NCI-H146 treated with DMSO at 0.1 percent for 48 hours (cell line): ENCODE measurements at regions not wholly inside any gene's neighbourhood (a gene's known extent, or its start where the extent isn't known, plus 50 kb on each side); places are given as distances from the start of the nearest gene placed in this dataset.
A peak's percentile ranks its signal among the peaks of the same experiment; 100 is the strongest.

Source experiments
- DNase-seq: peaks from one replicate; lab custom pipeline; 2025; ENCODE audit not compliant: unreplicated experiment; lab: John Stamatoyannopoulos, UW

DNA sequence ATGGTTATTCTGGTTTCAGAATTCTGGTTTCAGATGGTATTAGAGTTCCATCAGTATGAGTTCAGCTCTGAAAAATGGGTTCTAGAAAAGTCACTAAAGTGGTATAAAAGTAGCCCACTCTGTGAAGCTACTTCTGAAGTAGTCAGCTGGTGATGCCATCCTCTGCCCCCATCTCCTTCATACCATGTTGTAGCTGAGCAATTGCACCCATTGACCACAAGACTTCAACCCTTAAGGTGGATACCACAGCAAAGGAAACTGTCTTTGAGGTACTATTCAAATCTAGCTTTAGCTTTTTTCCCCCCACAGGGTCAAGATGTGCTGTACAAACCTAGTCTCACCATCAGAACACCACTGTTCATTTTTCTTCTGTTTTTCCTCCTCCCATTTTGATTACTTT, 444.9 kb downstream of the DMAC1 start:
- DNase-seq = no peak

DNA sequence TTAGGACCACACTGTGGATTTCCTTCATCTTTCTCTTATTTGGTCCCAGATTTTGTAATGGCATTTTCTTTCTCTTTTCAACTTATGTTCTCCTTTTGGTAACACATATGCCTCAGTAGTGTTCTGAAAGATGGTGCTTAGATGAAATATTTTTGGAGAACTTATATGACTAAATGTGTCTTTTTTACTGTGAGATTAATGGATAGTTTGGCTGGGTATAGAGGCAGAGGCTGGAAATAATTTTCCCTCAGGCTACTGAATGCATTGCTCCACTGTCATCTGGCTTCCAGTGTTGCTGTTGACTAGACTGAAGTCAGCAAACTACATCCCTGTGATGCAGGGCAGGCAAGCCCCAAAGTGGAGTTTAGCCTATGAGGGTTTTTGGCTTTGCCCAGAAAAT, 450.9 kb downstream of the DMAC1 start:
- no peak for DNase-seq

DNA sequence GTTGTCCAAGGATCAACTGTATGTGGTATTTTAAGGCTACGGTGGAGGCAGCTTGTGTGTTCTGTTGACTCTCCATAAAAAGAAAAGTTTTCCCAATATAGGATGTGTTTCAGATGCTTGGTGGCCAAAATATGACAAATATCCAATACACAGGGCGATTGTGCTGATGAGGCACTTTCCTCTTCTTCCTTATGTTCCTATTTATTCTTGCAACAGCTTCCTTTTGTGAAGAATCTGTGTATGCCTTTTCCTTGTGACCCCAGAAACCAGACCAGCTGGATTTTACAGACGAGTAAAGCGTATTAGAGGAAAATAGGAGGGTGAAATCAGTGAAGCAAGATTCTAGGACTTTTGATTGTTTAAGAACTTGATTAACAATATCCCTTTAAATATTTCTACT, 452.0 kb downstream of the DMAC1 start:
- no peak for DNase-seq

DNA sequence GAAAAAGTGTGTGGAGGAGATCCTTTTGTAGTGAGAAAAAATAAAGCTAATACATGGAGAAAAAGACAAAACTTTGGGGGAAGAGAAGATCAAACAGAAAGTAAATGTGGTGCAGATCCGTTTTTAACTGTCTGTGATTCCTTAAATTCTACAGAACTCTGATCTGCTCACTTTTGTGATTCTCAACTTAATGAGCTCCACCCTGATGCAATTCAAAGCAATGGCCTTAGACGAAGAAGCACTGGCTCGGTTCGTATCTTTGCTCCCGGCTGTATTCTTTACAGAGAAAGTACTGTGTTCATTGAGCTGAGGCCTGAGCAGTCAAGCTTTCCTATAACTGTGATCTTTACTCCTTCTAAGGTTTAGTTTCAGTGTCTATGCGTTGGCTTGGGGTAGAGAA, 453.4 kb downstream of the DMAC1 start:
- DNase-seq = no peak

DNA sequence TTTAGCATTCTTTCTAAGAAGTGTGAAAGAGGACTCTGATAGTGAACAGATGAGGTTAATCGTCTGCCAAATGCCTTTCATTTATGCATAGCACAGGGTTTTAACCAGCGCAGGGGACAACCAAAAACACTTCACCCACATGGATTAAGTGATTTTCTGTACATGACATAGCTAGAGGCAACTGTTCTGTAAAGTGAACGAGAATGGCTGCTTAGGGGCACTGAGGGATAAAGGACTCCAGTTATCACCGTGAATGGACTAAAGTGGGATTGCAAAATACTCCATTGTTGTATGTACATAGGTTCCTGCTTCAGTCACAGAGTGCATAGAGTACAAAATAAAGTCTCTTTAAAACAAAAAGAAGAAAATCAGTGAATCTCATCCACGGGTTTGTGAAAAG, 456.8 kb downstream of the DMAC1 start:
- DNase-seq = no peak

DNA sequence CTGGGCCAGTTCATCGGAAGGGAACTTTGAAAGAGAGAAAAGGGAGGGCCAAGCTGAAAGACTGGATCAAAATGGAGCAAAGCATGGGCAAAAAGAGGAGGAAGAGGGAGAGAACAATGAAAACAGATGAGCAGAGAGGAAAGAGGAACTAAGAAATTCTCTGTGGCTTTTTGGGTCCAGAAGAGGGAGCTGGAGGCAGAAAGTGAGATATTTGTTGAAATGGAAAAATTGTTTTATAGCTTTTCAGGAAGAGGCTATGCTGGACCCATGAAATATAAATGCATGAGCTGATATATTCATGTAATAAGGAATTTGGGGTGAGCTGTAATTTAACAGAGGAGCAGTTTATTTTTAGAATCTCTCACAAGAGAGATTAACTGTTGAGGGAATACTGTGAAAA, 457.3 kb downstream of the DMAC1 start:
- DNase-seq = no peak

DNA sequence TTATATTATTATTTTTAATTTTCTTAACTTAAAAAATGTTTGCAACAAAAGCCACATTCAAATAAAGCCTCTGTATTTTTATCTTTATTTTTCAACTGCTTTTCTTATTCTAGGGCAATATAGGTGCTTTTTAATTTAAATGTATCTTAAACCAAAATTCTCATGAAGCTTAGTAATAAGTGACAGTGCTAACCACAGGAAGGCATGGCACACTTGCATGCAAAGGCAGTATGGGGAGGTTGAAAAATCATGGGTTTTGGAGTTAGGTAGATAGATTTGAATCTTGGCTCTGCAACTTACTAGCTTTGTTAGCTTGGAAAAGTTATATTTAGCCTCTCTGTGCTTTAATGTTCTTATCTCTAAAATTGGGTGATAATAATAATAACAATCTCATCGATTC, 458.0 kb downstream of the DMAC1 start:
- no peak for DNase-seq

DNA sequence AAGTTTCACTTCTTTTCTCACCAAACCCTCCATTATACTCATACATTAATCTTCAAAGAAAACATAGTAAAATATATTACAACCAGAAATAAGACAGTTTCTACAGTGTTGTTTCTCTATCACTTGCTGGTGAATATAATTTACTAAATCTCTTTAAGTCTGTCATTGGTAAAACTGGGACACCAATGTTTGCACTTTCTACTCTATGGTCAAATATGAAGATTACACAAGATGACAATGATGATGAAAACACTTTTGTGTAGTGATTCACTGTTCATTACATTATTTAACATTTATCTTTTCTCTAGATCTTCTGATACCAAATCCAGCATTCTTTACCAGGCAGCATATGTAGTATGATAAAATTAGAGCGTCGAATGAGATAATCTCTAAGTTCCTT, 459.1 kb downstream of the DMAC1 start:
- DNase-seq = no peak

DNA sequence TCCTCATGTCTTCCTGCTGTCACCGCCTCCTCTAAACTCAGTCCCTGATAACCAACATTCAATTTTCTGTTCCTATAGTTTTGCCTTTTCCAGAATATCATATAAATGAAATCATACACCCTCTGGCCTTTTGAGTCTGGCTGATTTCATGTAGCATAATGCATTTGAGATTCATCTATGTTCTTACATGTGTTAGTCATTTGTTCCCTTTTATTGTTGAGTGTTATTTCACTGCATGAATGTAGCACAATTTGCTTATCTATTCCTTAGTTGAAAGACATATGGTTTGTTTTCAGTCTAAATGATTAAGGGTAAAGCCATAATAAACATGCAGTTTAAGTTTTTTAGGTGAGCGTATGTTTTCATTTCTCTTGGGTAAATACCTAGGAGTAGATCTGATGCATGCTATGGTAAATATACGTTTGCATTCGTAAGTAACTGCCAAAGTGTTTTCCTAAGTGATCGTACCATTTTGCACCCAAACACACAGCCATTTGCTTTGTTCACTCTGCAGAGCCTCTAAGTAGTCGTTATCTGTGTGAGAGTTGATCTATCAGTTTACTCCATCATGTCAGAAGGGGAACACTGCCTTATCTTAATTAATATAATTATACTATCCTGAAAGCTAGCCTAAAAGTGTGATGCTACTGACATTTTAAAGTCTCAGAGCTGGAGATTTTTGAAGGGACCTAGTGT, 460.8 kb downstream of the DMAC1 start:
- no peak for DNase-seq

DNA sequence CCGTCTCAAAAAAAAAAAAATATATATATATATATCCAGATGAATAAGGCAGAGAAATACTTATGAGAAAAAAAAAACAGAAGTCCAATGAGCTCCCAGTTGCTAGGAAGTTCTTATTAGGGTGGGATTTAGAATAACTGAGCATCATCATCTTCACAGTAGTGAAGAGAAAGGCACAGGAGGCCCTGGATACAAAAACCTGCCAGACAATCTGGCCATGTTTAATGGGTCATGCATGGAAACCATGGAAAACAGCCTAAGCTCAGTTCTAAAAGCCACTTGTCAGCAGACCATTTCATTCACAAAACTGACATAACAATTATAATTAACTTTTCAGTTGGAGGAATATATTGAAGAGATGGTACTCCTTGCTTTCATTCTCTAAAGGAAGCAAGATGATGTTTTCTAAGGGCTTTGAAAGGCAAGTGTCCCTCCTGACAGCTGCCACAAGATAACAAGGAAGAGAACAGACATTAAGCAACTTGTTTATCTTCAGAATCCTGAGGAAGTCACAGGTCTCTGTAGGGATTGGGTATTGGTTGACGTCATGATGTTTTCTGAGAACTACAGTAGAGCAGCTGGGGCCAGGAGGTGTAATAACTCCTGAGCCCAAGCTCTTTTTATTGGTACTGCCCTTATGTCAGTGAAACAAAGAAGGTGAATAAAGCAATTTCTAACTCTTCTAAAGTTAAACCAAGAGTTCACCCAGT, 463.1 kb downstream of the DMAC1 start:
- DNase-seq = peak; percentile 43

DNA sequence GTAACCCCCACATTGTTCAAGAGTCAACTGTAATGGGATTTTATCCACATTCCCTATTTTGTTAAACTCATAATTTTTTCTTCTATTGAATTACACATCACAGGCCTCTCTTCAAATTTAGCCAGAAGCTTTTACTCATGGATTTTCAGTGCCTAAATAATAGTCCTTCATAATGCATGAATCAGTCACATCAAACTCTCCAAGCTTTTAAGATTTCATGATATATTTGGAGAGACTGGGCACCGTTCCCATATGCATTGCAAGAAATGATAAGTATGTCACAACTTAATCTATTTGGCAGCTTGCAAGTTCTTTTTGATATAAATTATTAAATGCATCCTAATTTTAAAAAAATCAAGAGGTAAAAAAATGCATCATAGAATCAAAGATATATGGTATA, 465.9 kb downstream of the DMAC1 start:
- no peak for DNase-seq

DNA sequence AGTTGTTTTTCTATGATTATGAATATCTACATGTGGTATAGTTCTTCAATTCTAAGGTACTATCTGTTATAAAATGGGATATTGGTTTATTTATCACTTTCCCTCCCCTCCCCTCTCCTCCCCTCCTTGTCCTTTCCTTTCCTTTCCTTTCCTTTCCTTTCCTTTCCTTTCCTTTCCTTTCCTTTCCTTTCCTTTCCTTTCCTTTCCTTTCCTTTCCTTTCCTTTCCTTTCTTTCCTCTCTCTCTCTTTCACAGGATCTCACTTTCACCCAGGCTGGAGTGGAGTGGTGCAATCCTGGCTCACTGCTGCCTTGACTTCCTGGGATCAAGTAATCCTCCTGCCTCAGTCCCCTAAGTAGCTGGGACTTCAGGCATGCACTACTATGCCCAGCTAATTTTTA, 466.8 kb downstream of the DMAC1 start:
- no peak for DNase-seq

DNA sequence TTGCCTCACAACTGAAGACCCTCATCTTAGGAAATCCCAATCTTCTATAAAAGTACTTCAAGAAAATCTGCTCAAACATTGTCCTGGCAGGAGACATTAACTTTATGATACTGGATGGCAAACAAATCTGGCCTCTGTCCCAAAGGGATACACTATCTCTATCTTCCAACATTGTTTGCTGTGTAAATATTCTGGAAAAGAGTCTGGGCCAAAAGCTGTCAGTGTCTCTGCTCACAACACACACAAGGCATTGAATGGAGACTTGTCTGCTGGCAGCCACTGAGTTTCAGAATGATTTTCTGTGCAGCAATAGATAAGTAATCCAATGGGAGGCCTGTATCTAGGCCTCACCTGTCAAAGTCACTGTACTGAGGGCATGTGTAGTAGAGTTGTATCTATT, 471.1 kb downstream of the DMAC1 start:
- no peak for DNase-seq

DNA sequence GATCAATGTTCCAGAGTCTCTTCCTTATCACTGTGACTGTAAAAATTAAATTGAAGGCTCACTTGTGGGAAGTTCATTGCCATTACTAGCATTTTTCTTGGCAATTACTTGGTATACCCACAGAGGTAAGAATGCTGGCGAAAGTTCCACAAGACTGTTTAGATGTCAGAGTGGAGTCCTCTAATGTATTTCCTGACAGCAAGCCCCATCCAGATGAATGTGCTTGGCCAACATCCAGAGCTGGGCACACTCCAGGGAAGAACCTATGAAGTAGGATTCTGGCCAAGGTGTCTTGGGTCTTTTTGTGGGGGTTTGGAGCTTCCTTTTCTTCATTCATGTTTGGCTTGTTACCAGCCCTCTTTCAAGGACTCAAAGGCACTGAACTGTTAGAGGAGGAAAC, 473.6 kb downstream of the DMAC1 start:
- no peak for DNase-seq

DNA sequence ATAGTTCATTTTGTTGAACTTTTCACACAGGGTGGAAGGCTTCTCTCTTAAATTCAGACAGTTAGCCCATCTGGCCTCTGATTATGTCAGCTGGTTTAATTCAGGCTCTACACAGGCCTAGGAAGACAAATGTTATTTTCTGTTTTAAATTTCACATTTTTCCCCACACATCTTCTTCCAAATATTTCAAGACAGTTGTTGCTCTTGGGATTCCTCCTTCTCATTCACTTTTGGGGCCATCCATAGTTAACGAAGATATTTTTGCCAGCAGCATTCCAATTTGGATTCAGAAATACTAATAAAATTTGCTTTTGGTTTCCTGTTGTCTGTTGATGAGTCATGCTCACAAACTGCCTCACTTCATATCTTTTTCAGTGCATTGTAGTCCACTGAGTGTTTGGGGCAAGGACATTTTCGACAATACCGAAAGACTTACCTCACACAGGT, 475.4 kb downstream of the DMAC1 start:
- no peak for DNase-seq

DNA sequence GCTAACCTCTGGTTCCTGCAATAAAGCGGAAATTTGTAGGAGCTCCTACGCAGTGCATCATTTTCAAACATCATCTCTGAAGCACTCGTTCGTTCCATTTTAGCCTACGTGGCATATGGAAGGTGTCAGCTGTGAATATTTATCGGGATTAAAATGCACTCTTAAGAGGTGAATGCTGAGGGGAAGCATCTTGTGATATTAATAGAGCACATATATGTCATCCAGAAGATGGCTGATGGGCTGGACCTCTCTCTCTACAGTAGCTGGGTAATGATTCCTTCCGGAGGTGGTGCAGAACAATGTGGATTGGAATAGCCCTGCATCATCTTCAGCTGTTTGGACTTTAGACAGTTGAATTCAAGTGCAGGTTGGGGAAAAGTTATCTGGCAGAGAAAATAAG, 478.7 kb downstream of the DMAC1 start:
- no peak for DNase-seq

DNA sequence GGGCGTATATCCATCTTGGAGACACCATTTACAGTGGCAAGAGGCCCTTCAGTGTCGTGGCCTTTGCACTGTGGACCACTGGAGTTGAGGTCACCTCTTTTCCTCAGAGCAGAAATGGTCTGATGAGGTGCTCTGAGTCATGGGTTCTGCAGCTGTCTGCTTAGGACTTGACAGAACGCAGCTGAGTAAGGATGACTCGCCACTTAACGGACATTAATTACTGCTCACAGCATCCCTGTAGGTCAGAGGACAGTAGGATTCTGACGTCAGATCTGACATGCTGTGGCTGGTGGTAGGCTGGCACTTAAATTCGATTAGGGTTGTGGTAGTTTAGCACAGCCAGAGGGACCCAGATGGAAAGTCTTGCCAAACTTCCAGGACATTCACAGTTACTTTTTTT, 479.4 kb downstream of the DMAC1 start:
- peak; percentile 67 for DNase-seq

DNA sequence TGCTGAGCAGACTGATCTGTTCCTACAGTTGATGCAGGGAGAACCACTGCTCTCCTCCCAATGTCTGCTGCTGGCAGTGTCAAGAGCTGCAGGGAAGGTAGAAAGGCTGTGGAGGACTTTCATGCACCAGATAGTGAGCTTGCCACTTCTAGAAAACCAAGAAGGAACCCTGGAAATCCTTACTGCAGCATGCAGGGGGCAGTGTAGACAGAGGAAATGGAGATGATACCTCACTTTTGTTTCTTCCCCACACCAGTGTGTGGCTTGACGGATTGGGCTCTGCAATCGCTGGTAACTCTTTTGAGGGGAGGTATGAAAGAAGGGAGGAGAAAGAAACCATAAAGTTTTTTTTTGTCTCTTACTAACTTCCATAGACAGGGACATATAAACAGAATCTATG, 480.7 kb downstream of the DMAC1 start:
- no peak for DNase-seq

DNA sequence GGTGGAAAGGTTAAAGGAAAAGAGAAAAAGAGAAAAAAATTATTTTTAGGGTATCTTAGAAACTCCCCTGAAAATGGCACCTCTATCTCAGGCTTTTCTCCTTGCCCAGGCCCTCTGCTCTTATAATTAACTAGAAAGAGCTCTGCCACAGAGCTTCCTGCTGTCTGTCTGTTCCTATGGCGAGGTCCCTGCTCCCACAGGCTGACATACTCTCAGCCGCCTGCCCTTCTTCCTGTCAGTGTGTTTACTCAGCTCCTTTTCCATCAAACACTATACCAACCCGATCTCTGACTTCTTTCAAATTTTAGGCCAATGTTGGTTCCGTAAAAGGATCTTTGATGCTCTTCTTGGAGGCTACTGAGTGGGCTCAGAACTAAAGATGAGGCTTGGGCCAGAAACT, 482.6 kb downstream of the DMAC1 start:
- DNase-seq = peak; percentile 29

DNA sequence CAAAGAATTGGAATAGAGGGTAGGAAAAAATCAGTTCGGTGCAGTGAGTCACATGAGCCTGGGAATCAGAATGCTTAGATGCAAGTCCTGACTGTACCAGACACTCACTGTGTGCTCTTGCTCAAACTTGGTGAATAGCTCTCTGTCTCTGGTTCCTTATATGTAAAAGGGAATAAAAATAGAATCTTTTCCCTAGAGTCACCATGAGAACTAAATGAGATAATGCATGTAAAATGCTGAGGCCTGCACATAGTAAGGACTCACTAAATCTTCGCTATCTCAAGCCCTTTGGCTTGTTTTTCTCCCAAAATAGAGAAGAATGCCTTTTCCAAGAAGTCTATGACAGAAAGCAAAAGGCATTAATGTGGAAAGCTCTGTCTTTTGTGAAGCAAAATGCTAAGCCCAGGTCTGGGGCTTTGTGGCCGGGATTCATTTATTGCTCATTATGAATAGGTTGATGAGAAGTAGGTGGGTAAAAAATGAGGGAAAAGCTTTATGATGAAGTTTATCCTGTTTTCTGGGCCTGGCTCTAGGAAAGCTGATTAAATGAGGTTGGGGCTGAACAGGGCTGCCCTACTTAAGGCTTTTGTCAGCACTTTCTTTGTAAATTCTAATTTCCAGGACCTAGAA, 483.3 kb downstream of the DMAC1 start:
- DNase-seq = no peak

DNA sequence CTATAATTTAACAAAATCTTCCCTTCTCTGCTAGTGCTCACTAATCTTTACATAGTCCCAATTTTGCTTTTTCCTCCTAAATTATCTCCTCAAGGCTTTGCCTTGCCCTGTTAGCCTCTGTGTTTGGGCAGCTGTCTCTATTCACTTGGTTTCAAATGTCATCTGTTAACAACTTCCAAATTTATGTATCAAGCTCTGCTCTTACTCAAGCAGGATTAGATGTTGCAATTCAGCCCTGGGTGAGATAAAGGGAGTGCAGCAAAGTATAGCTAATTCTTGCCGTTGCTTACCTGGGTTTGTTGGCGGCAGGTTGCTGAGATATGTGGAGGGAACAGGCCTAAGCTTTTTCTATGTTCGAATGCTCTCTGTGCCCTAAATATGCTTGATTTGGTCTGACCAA, 483.8 kb downstream of the DMAC1 start:
- peak; percentile 64 for DNase-seq

DNA sequence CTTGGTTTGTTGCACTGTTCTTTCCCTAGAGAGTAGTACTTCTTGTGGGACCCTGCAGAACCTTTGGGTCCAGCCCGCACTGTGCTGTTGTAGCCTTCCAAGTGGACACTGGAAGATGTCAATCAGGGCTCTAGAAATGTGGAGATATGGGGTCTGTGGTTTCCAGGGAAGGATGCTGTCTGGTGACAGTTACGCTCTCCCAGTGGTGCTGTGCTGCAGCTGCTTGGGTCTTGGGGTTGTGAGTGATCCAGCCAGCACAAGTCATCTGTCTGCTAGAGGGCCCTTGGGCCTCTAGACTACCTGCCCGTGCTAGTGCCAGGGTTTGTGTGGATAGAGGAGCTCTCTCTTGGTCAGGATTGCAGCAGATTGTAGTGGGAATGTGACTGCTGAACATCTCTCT, 484.5 kb downstream of the DMAC1 start:
- DNase-seq = no peak
